Thyroid gland (tissue), 4 donors: ENCODE measurements at regions not wholly inside any gene's neighbourhood (a gene's known extent, or its start where the extent isn't known, plus 50 kb on each side); places are given as distances from the start of the nearest gene placed in this dataset.

Experiments
- POLR2A ChIP-seq, 2 donors: fragments of 450-650 bp; IDR thresholded peaks; one replicate each; pipeline ENCODE4 v1.6.1; 2017; ENCODE audit warnings: antibody characterized with exemption in 2 of 2, mild to moderate bottlenecking in 2 of 2, moderate library complexity in 1 of 2
- TF ChIP-seq, protein P1 (sequence below), 6 experiments: fragments of 200-600 bp in 3 of 6; fragments of 450-650 bp in 3 of 6; sonication (generic) in 3 of 6; IDR thresholded peaks; one replicate each; pipeline ENCODE4 v1.5.1; 2016 to 2019; ENCODE audit warnings: antibody characterized with exemption in 6 of 6, mild to moderate bottlenecking in 2 of 6, inconsistent platforms in 1 of 6, moderate library complexity in 1 of 6

DNA sequence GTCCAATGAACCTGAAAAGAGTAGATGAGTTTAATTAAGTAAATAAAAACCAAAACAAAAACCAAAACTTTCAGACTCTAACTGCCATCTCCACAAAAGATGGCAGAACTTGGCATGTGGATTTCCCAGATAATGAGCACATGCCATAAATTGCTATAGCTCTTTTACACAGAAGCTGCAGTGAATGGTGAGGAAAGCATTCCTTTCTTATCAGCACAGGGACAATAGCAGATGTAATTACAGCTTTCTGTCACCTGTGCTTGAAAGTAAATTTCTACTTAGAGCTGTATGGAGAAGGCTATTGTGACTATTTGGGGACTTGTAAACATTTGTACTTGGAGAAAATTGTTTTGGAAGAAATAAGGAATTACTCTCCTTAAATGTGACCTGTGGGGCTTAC lies 378.4 kb downstream of the RPRM start:
- TF ChIP-seq, protein P1, sequence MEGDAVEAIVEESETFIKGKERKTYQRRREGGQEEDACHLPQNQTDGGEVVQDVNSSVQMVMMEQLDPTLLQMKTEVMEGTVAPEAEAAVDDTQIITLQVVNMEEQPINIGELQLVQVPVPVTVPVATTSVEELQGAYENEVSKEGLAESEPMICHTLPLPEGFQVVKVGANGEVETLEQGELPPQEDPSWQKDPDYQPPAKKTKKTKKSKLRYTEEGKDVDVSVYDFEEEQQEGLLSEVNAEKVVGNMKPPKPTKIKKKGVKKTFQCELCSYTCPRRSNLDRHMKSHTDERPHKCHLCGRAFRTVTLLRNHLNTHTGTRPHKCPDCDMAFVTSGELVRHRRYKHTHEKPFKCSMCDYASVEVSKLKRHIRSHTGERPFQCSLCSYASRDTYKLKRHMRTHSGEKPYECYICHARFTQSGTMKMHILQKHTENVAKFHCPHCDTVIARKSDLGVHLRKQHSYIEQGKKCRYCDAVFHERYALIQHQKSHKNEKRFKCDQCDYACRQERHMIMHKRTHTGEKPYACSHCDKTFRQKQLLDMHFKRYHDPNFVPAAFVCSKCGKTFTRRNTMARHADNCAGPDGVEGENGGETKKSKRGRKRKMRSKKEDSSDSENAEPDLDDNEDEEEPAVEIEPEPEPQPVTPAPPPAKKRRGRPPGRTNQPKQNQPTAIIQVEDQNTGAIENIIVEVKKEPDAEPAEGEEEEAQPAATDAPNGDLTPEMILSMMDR (IDR thresholded peaks at IDR 0.05), result no peak
- no peak for TF ChIP-seq POLR2A (IDR thresholded peaks at IDR 0.05)
